Tibial artery (tissue), 4 donors: ENCODE measurements at regions not wholly inside any gene's neighbourhood (a gene's known extent, or its start where the extent isn't known, plus 50 kb on each side); places are given as distances from the start of the nearest gene placed in this dataset.

Experiments used
- DNase-seq, 2 donors: peaks; one replicate each; pipeline ENCODE4 v3.0.0-alpha.2; 2019
- H3K27ac ChIP-seq, 2 donors: fragments of 200-600 bp; sonication (generic) in 1 of 2; 1 replicate in 1 of 2; 2 replicates in 1 of 2; pipeline ENCODE4 v1.5.1; 2018 to 2019; ENCODE audit warnings: mild to moderate bottlenecking in 1 of 2
- H3K27me3 ChIP-seq, 2 donors: fragments of 200-600 bp; sonication (generic) in 1 of 2; one replicate each; pipeline versions ENCODE4 v1.5.1 to v1.6.0; 2016 to 2019
- H3K36me3 ChIP-seq, 3 donors: fragments of 200-600 bp; sonication (generic) in 2 of 3; one replicate each; pipeline ENCODE4 v1.5.1; 2016 to 2019; ENCODE audit warnings: mild to moderate bottlenecking in 2 of 3
- H3K4me1 ChIP-seq, 4 donors: fragments of 200-600 bp; sonication (generic) in 2 of 4; 1 replicate in 3 of 4; 2 replicates in 1 of 4; pipeline ENCODE4 v1.5.1; 2016 to 2019
- H3K4me3 ChIP-seq, 2 donors: fragments of 200-600 bp; sonication (generic) in 1 of 2; 1 replicate in 1 of 2; 2 replicates in 1 of 2; pipeline ENCODE4 v1.5.1; 2018 to 2019; ENCODE audit warnings: mild to moderate bottlenecking in 2 of 2
- H3K9me3 ChIP-seq, 3 donors: fragments of 200-600 bp; sonication (generic) in 1 of 3; one replicate each; pipeline ENCODE4 v1.5.1; 2016 to 2019
- CTCF ChIP-seq, 2 experiments: fragments of 200-600 bp in 1 of 2; fragments of 450-650 bp in 1 of 2; IDR thresholded peaks; one replicate each; pipeline ENCODE4 v1.5.1; 2017 to 2019; ENCODE audit warnings: antibody characterized with exemption in 2 of 2, mild to moderate bottlenecking in 1 of 2, moderate library complexity in 1 of 2
- intact Hi-C: fragments of 100-400 bp; cut with DNase I; formaldehyde crosslinking; loops from one replicate; pipeline ENCODE4 v1.15.0; 2023; ENCODE audit warnings: low total_unique reads

DNA sequence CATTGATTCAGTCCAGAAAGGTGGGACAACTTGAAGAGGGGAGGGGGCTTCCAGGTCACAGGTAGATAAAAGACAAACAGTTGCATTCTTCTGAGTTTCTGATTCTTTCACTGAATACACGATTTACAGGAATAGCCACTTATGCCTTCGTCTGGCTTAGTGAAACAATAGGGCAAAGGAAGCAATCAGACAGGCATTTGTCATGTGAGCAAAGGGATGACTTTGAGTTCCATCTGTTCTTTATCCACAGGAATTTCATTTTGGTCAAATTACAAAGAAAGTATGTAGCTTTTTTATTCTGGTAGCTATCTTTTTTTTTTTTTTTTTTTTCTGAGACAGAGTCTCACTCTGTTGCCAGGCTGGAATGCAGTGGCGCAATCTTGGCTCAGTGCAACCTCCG, 202.5 kb downstream of the TTLL7 start:
- no peak for DNase-seq
- intact Hi-C loops = no loop called here
- Histone ChIP-seq H3K27ac (no peak overlapping the region), H3K27me3 (no peaks in the 10 kb centered on the region), H3K9me3 (no peaks in the 10 kb centered on the region), H3K4me1 (no peaks in the 10 kb centered on the region), H3K36me3 (no peaks in the 10 kb centered on the region), H3K4me3 (no peak overlapping the region)
- no peak for TF ChIP-seq CTCF (IDR thresholded peaks at IDR 0.05)

DNA sequence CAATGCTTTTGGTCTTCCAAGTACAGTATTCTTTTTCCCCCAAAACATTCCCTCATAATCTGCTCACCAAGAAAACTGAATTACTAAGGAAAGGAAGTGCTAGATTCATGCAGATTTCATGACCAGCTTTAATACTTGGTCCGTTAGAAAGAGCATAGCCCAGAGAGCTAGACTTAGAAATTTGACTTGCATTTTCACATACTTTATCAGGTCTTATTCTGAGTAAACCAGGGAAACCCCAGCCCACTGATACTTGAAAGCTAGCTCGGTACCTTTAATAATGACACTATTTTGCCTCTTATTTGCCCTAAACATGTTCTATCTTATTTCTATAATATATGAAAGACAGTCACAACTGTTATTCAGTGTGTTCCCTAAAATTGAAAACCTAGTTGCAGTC, 204.5 kb downstream of the TTLL7 start:
- TF ChIP-seq CTCF (IDR thresholded peaks at IDR 0.05) = no peak
- H3K4me1 ChIP-seq = no peaks in the 10 kb centered on the region
- no peak for DNase-seq
- H3K9me3 ChIP-seq = no peaks in the 10 kb centered on the region
- intact Hi-C loops = no loop called here
- H3K4me3 ChIP-seq = no peak overlapping the region
- H3K36me3 ChIP-seq = no peaks in the 10 kb centered on the region
- H3K27ac ChIP-seq = no peak overlapping the region
- H3K27me3 ChIP-seq = no peaks in the 10 kb centered on the region

- no peaks in the 10 kb centered on the region for H3K9me3 ChIP-seq
- H3K27ac ChIP-seq = no peak overlapping the region
- intact Hi-C loops = no loop called here
- H3K27me3 ChIP-seq = no peaks in the 10 kb centered on the region
- no peak for DNase-seq
- H3K36me3 ChIP-seq = no peaks in the 10 kb centered on the region
- H3K4me3 ChIP-seq = no peak overlapping the region
- no peaks in the 10 kb centered on the region for H3K4me1 ChIP-seq
- no peak for TF ChIP-seq CTCF (IDR thresholded peaks at IDR 0.05)
These were observed 207.0 kb downstream of the TTLL7 start for GRCh38 chr1:83791821-83792437.

GRCh38 chr1:83790446-83790845, 208.5 kb downstream of the TTLL7 start:
- TF ChIP-seq CTCF (IDR thresholded peaks at IDR 0.05) = no peak
- no peak for DNase-seq
- intact Hi-C loops = no loop called here

GRCh38 chr1:83787246-83787998, 211.5 kb downstream of the TTLL7 start:
- Histone ChIP-seq H3K4me1 (no peaks in the 10 kb centered on the region), H3K27ac (no peak overlapping the region), H3K9me3 (peaks cover 0 to 6% (median 4%) of the 10 kb centered on the region in 3 donors), H3K27me3 (no peaks in the 10 kb centered on the region), H3K36me3 (no peaks in the 10 kb centered on the region), H3K4me3 (no peak overlapping the region)
- no peak for DNase-seq
- intact Hi-C loops = no loop called here
- no peak for TF ChIP-seq CTCF (IDR thresholded peaks at IDR 0.05)

More at GRCh38 chr1:83790446-83790845, 208.5 kb downstream of the TTLL7 start:
- H3K4me1 ChIP-seq = no peaks in the 10 kb centered on the region
- H3K4me3 ChIP-seq = no peak overlapping the region
- no peaks in the 10 kb centered on the region for H3K27me3 ChIP-seq
- H3K36me3 ChIP-seq = no peaks in the 10 kb centered on the region
- no peak overlapping the region for H3K27ac ChIP-seq
- H3K9me3 ChIP-seq = no peaks in the 10 kb centered on the region
